ENCODE measurements at regions not wholly inside any gene's neighbourhood (a gene's known extent, or its start where the extent isn't known, plus 50 kb on each side); places are given as distances from the start of the nearest gene placed in this dataset.

- TF ChIP-seq CTCF (IDR thresholded peaks at IDR 0.05): no peak
- H3K27ac ChIP-seq: no peak overlapping the region
- intact Hi-C loops (cut with DNase I; ENCODE audit: low total_unique reads): no loop called here
Observed at GRCh38 chr5:58363461-58364249, 96.2 kb downstream of the PLK2 start.

DNA sequence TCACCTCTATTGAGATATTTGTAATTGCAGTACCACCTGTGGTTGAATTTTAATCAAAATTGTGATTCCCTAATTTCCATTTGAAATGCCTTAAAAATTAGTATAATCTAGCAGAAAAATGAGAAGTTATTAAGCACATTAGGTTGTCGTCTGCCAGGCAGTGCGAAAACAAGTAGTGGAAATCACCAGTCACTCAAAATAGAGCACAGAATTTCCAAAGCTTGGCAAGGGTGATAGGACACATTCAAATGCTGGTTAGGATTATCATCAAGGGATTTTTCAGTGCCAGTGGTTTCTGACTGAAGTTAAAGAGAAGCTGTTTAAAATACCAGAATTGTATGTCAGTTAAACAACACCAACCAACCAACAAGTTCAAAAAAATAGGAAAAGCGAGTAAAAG is 97.8 kb downstream of the PLK2 start:
- intact Hi-C loops (cut with DNase I; ENCODE audit: low total_unique reads): no loop called here
- no peaks in the 10 kb centered on the region for H3K27me3 ChIP-seq
- no peaks in the 10 kb centered on the region for H3K9me3 ChIP-seq
- H3K4me1 ChIP-seq: no peaks in the 10 kb centered on the region
- H3K36me3 ChIP-seq: no peaks in the 10 kb centered on the region
- H3K4me3 ChIP-seq: no peak overlapping the region
- no peak for TF ChIP-seq CTCF (IDR thresholded peaks at IDR 0.05)
- no peak overlapping the region for H3K27ac ChIP-seq
- no peak for DNase-seq

More at GRCh38 chr5:58363461-58364249, 96.2 kb downstream of the PLK2 start:
- Histone ChIP-seq H3K9me3 (no peaks in the 10 kb centered on the region), H3K36me3 (no peaks in the 10 kb centered on the region), H3K4me1 (no peaks in the 10 kb centered on the region), H3K4me3 (no peak overlapping the region), H3K27me3 (no peaks in the 10 kb centered on the region)
- no peak for DNase-seq

GRCh38 chr5:58360794-58361193 is 99.1 kb downstream of the PLK2 start:
- no peaks in the 10 kb centered on the region for H3K36me3 ChIP-seq
- H3K9me3 ChIP-seq: no peaks in the 10 kb centered on the region
- DNase-seq: no peak
- no peaks in the 10 kb centered on the region for H3K4me1 ChIP-seq
- H3K27ac ChIP-seq: no peak overlapping the region
- TF ChIP-seq CTCF (IDR thresholded peaks at IDR 0.05): no peak
- no peaks in the 10 kb centered on the region for H3K27me3 ChIP-seq
- H3K4me3 ChIP-seq: no peak overlapping the region
- intact Hi-C loops (cut with DNase I; ENCODE audit: low total_unique reads): no loop called here

GRCh38 chr5:58359981-58360380 is 99.9 kb downstream of the PLK2 start:
- Histone ChIP-seq H3K27ac (no peak overlapping the region), H3K4me1 (no peaks in the 10 kb centered on the region), H3K27me3 (no peaks in the 10 kb centered on the region), H3K36me3 (no peaks in the 10 kb centered on the region), H3K4me3 (no peak overlapping the region), H3K9me3 (no peaks in the 10 kb centered on the region)
- DNase-seq: no peak
- intact Hi-C loops (cut with DNase I; ENCODE audit: low total_unique reads): no loop called here
- TF ChIP-seq CTCF (IDR thresholded peaks at IDR 0.05): no peak

DNA sequence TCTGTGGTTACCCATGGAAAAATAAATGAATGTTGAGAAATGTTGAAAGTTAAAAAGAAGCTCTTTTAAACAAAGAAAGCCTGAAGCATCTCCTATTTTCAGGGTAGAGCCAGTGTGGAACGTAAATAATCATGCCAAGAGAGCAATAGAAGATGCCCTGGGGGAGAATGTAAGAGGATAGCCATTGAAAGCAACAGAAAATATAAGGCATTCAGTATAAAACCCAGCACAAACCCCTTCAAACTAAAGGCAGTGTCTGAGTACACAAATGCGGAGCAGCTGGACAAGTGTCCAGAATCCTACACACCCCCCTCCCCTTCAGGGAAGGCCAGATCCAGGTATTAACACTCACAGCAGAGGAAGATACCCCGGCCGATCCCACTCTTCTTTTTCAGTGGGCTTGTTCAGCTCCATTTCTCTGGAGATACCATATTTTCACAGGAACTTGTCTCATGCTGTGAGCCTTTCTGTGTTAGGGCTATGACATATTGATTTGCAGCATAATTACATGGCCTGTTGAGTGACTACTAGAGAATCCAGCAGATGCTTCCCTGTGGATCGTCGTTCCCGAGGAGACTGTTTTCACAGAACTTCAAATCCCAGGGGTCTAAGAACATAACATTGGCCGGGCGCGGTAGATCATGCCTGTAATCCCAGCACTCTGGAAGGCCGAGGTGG is 101.2 kb downstream of the PLK2 start:
- no peak for DNase-seq
- intact Hi-C loops (cut with DNase I; ENCODE audit: low total_unique reads): no loop called here
- Histone ChIP-seq H3K27ac (no peak overlapping the region), H3K9me3 (no peaks in the 10 kb centered on the region), H3K27me3 (no peaks in the 10 kb centered on the region), H3K4me1 (no peaks in the 10 kb centered on the region), H3K36me3 (no peaks in the 10 kb centered on the region), H3K4me3 (no peak overlapping the region)
- no peak for TF ChIP-seq CTCF (IDR thresholded peaks at IDR 0.05)

Data from tibial artery (tissue), 4 donors.